ENCODE measurements at regions not wholly inside any gene's neighbourhood (a gene's known extent, or its start where the extent isn't known, plus 50 kb on each side); places are given as distances from the start of the nearest gene placed in this dataset.

- H3K4me3 ChIP-seq (replicated peaks; ENCODE audit: low read depth, low read length): no peak overlapping the region
- no peak for TF ChIP-seq CTCF (IDR thresholded peaks at IDR 0.05; ENCODE audit: low read depth, low read length, missing control alignments)
- no peak for DNase-seq (ENCODE audit: extremely low read depth, low read depth)
These were observed 63.7 kb upstream of the NPAS1 start for GRCh38 chr19:46955813-46956371.

GRCh38 chr19:46958532-46958931 is 61.1 kb upstream of the NPAS1 start:
- peak; percentile 86 for DNase-seq (ENCODE audit: extremely low read depth, low read depth)
- TF ChIP-seq CTCF (IDR thresholded peaks at IDR 0.05; ENCODE audit: low read depth, low read length, missing control alignments): no peak
- H3K4me3 ChIP-seq (replicated peaks; ENCODE audit: low read depth, low read length): no peak overlapping the region

- no peak for TF ChIP-seq CTCF (IDR thresholded peaks at IDR 0.05; ENCODE audit: low read depth, low read length, missing control alignments)
- DNase-seq (ENCODE audit: extremely low read depth, low read depth): no peak
- no peak overlapping the region for H3K4me3 ChIP-seq (replicated peaks; ENCODE audit: low read depth, low read length)
These were observed 59.6 kb upstream of the NPAS1 start for GRCh38 chr19:46959894-46960556.

GRCh38 chr19:46962030-46962570 is 57.5 kb upstream of the NPAS1 start:
- TF ChIP-seq CTCF (IDR thresholded peaks at IDR 0.05; ENCODE audit: low read depth, low read length, missing control alignments): no peak
- DNase-seq (ENCODE audit: extremely low read depth, low read depth): no peak
- no peak overlapping the region for H3K4me3 ChIP-seq (replicated peaks; ENCODE audit: low read depth, low read length)

- peak; percentile 88 for DNase-seq (ENCODE audit: extremely low read depth, low read depth)
- no peak overlapping the region for H3K4me3 ChIP-seq (replicated peaks; ENCODE audit: low read depth, low read length)
- no peak for TF ChIP-seq CTCF (IDR thresholded peaks at IDR 0.05; ENCODE audit: low read depth, low read length, missing control alignments)
These were observed 56.4 kb upstream of the NPAS1 start for GRCh38 chr19:46963093-46963734.

GRCh38 chr19:46967578-46968032 is 52.0 kb upstream of the NPAS1 start:
- no peak for TF ChIP-seq CTCF (IDR thresholded peaks at IDR 0.05; ENCODE audit: low read depth, low read length, missing control alignments)
- no peak for DNase-seq (ENCODE audit: extremely low read depth, low read depth)
- no peak overlapping the region for H3K4me3 ChIP-seq (replicated peaks; ENCODE audit: low read depth, low read length)
